LNCAP (cell line): ENCODE measurements at regions not wholly inside any gene's neighbourhood (a gene's known extent, or its start where the extent isn't known, plus 50 kb on each side); places are given as distances from the start of the nearest gene placed in this dataset.

Experiments used
- CTCF ChIP-seq: fragments of 450-650 bp; IDR thresholded peaks from 2 replicates; pipeline ENCODE4 v1.5.1; 2017; ENCODE audit warnings: mild to moderate bottlenecking

- TF ChIP-seq CTCF = no peak
Measured at GRCh38 chr6:4404415-4404814, 269.0 kb upstream of the ECI2 start.

GRCh38 chr6:4403828-4404227 lies 268.5 kb upstream of the ECI2 start:
- TF ChIP-seq CTCF = no peak

GRCh38 chr6:4403023-4403752 lies 267.8 kb upstream of the ECI2 start:
- no peak for TF ChIP-seq CTCF

GRCh38 chr6:4402477-4402976 lies 267.2 kb upstream of the ECI2 start:
- TF ChIP-seq CTCF = no peak

- no peak for TF ChIP-seq CTCF
Measured at GRCh38 chr6:4401408-4402368, 266.3 kb upstream of the ECI2 start.

- no peak for TF ChIP-seq CTCF
Measured at GRCh38 chr6:4399656-4400055, 264.3 kb upstream of the ECI2 start.

GRCh38 chr6:4398791-4399190 lies 263.4 kb upstream of the ECI2 start:
- no peak for TF ChIP-seq CTCF
